HL-60 (cell line): ENCODE measurements at regions not wholly inside any gene's neighbourhood (a gene's known extent, or its start where the extent isn't known, plus 50 kb on each side); places are given as distances from the start of the nearest gene placed in this dataset.

Source experiments
- DNase-seq, 2 experiments: peaks; one replicate each; pipeline ENCODE4 v3.0.0-alpha.2; 2010 to 2020; ENCODE audit warnings: low read depth in 1 of 2, low spot score in 1 of 2
- H3K27ac ChIP-seq: fragments of 250-450 bp; sonication (Bioruptor Pico); replicated peaks from 2 replicates; pipeline ENCODE4 v1.5.1; 2020; ENCODE audit warnings: mild to moderate bottlenecking, moderate library complexity
- H3K27me3 ChIP-seq: fragments of 250-450 bp; sonication (Bioruptor Pico); 2 replicates; pipeline ENCODE4 v1.5.1; 2021; ENCODE audit warnings: mild to moderate bottlenecking, moderate library complexity; ENCODE audit not compliant: insufficient read depth, poor library complexity, severe bottlenecking
- H3K4me3 ChIP-seq: replicated peaks from 2 replicates; pipeline ENCODE4 v1.5.1; 2011; ENCODE audit warnings: mild to moderate bottlenecking, control low read depth, low read length; ENCODE audit not compliant: insufficient read depth
- CTCF ChIP-seq: IDR thresholded peaks from one replicate; pipeline ENCODE4 v1.5.1; 2011; ENCODE audit warnings: low read length, control low read depth, inconsistent platforms; ENCODE audit not compliant: insufficient read depth
- GABPA ChIP-seq: IDR thresholded peaks from 2 replicates; pipeline ENCODE4 v1.6.1; 2012; ENCODE audit warnings: low read depth
- POLR2AphosphoS5 ChIP-seq: IDR thresholded peaks from 2 replicates; pipeline ENCODE4 v1.6.1; 2012; ENCODE audit warnings: low read depth
- SPI1 ChIP-seq: IDR thresholded peaks from 2 replicates; pipeline ENCODE4 v1.6.1; 2012; ENCODE audit warnings: low read depth, mild to moderate bottlenecking, borderline replicate concordance
- TF ChIP-seq, protein P1 (sequence below): IDR thresholded peaks from 2 replicates; pipeline ENCODE4 v1.6.1; 2012; ENCODE audit warnings: low read depth; ENCODE audit not compliant: insufficient replicate concordance

DNA sequence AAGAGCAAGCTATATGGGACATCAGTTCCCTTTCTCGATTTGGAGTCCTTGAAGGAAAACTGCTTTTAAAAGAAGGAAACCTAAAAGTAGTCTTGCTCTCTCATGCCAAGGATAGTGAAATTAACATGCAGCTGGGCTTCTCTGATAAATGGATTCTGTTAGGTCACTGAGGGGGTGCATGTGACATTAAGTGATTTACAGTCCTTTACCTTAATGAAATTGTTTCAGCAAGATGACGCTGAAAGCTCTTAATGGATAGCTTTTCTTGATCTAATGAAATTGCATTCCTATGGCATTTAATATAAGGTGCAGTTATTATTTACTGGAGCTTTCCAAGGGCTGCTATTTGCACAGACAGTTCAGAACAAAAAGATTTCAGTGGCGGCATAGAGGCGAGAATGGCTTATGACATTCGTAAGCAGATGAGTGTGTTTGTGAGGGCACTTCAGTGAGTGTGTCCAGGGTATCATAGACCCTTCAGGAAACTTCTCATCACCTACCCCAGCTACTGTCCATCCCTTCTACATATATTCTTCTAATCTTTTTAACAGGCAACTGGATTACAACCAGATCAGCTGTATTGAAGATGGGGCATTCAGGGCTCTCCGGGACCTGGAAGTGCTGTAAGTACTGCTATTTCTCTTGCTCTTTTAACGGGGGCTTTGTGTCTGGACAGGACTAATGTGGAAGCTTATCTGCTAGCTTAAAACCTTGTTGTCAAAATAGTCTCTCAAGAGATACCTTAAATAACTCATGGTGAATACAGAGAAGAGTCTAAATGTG, 219.9 kb upstream of the PACRGL start:
- no peak for DNase-seq
- no peaks in the 10 kb centered on the region for H3K27me3 ChIP-seq
- no peak overlapping the region for H3K27ac ChIP-seq
- TF ChIP-seq CTCF, result no peak
- no peak for TF ChIP-seq SPI1
- no peak for TF ChIP-seq POLR2AphosphoS5
- TF ChIP-seq, protein P1, sequence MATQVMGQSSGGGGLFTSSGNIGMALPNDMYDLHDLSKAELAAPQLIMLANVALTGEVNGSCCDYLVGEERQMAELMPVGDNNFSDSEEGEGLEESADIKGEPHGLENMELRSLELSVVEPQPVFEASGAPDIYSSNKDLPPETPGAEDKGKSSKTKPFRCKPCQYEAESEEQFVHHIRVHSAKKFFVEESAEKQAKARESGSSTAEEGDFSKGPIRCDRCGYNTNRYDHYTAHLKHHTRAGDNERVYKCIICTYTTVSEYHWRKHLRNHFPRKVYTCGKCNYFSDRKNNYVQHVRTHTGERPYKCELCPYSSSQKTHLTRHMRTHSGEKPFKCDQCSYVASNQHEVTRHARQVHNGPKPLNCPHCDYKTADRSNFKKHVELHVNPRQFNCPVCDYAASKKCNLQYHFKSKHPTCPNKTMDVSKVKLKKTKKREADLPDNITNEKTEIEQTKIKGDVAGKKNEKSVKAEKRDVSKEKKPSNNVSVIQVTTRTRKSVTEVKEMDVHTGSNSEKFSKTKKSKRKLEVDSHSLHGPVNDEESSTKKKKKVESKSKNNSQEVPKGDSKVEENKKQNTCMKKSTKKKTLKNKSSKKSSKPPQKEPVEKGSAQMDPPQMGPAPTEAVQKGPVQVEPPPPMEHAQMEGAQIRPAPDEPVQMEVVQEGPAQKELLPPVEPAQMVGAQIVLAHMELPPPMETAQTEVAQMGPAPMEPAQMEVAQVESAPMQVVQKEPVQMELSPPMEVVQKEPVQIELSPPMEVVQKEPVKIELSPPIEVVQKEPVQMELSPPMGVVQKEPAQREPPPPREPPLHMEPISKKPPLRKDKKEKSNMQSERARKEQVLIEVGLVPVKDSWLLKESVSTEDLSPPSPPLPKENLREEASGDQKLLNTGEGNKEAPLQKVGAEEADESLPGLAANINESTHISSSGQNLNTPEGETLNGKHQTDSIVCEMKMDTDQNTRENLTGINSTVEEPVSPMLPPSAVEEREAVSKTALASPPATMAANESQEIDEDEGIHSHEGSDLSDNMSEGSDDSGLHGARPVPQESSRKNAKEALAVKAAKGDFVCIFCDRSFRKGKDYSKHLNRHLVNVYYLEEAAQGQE, result no peak
- TF ChIP-seq GABPA, result no peak
- no peak overlapping the region for H3K4me3 ChIP-seq

DNA sequence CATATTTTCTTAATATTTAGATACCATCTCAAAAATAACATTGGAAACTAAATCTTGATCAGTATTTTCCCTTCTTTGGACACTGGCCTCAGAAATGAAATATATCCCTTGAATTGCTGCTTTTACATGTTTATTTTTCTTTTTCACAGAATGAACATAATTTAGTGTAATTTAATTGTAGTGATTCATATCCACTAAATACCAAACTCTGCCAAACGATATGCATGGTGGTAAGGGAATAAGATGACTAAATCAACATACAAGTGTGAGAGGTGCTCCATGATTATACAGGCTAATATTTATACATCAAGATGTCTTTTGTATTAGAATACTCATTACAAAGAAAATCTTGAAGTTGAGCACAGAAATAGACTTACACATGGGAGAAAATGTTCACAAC, 216.8 kb upstream of the PACRGL start:
- TF ChIP-seq CTCF (no peak), POLR2AphosphoS5 (no peak), SPI1 (no peak), GABPA (no peak)
- TF ChIP-seq, protein P1, result no peak
- DNase-seq, result no peak

DNA sequence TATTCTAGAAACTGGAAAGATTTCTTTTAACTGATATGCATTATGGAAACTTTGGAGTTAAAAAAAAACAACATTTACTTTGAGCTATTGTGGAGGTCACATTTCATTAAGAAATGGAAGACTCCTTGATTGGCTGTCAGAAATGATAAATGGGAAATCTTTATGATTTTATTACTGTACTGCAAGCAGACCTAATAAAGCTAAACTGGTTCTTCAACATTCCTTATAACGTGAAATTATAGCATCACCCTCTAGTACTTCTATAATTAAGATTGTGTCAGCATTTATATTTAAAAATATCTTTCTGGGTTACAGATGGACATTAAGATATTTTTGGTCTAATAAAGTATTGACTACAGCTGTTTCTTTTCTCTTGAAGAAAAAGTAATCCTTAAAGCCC, 213.8 kb upstream of the PACRGL start:
- TF ChIP-seq GABPA, result no peak
- no peak for TF ChIP-seq POLR2AphosphoS5
- H3K27ac ChIP-seq, result no peak overlapping the region
- DNase-seq, result no peak
- H3K4me3 ChIP-seq, result no peak overlapping the region
- no peaks in the 10 kb centered on the region for H3K27me3 ChIP-seq

More for the DNA sequence above, 216.8 kb upstream of the PACRGL start:
- Histone ChIP-seq H3K4me3 (no peak overlapping the region), H3K27me3 (no peaks in the 10 kb centered on the region), H3K27ac (no peak overlapping the region)

- Histone ChIP-seq H3K4me3 (no peak overlapping the region), H3K27me3 (no peaks in the 10 kb centered on the region), H3K27ac (no peak overlapping the region)
- TF ChIP-seq CTCF (no peak), SPI1 (no peak), POLR2AphosphoS5 (no peak), GABPA (no peak)
- TF ChIP-seq, protein P1, result no peak
- DNase-seq, result no peak
Measured at GRCh38 chr4:20487446-20487845, 212.8 kb upstream of the PACRGL start.
